AG08396 (cell line): ENCODE measurements at regions not wholly inside any gene's neighbourhood (a gene's known extent, or its start where the extent isn't known, plus 50 kb on each side); places are given as distances from the start of the nearest gene placed in this dataset.

Experiments used
- DNase-seq: peaks from one replicate; pipeline ENCODE4 v3.0.0; 2012; ENCODE audit warnings: low spot score, mixed read lengths

DNA sequence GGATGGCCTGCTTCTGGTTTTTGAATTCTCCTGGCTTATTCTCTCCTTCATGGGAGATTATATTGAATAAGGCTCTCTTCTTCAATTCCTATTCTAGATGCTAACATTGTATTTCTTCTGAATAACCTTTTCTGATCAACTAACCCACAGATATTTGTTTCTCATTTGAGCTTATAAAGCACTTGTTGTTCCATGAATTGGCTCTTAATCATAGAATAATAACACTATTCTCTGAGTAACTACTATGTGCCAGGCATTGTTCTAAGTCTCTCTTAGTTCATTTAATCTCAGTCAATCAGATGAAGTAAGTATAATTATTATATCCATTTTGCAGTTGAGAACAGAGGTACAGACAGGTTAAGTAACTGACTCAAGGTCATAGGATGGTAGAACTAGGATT, 136.3 kb upstream of the MLIP start:
- DNase-seq = no peak

DNA sequence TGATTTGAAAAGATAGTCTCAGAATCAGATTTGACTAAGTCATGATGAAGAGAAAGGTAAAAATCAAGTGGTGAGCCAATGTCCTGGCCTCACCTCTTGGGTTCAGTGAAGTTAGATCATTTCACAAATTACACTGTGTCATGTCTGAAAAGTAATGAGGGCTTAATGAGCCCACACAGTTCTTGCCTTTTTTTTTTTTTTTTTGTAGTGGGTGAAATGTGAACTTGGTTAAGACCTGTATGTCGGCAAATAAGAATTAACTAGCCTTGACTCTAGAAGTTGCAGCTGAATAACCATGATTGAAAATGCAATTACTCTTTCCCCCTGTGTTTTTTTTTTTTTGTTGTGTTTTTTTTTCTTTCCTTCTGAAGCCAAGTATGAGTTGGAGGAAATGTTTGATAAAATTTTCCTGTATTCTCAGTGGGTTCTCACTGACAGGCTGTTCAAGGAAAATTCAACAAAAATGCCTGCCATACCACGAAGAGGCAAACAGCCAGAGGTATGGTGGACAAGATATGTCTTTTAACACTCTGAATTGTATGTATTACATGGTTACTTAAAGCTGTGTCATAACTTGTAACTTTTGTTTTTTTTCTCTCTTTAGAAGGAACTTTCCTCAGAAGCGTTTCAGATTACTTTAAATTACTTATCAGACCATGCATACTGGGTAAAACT, 135.2 kb upstream of the MLIP start:
- no peak for DNase-seq

DNA sequence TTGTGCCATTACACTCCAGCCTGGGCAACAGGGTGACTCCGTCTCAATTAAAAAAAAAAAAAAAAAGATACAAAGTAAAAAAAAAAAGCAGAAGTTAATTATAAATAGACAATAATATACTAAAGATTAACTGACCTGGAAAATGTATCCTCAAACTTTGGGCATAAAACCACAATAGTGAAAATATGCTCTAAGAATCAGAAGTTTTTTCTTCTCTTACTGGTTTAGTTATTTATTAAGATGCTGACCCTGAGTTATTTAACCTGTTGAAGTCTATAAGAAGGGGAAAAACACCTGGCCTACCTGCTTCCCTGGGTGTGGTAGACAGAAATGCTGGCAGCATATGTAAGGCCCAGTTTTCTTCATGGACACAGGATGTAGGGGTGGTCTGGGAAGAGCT, 133.7 kb upstream of the MLIP start:
- no peak for DNase-seq

DNA sequence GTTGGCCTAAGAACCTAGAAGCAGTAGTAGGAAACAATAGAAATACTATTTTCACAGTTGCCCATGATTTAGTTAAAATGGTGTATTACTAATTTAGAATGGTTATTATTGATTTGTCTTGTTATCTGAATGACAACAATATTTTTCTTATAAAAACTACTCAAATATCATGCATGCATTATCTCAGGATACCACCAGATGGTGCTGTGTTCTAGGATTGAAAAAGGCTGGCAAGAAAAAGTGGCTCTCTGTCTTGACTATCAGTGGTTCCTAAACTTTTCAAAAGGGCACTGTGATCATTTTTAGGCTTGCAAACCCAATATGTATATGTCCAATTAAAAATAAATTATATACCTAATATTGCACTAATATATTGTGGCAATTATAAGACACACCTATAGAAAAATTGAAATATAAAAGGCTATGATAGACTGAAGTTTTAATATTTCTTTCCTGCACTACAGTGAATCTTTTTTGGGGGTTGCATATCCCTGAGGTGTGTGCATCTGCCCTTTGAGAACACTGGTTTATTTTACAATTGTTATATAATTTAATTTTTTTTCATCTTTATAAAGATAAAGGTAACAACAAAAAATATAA, 131.7 kb upstream of the MLIP start:
- DNase-seq = no peak

DNA sequence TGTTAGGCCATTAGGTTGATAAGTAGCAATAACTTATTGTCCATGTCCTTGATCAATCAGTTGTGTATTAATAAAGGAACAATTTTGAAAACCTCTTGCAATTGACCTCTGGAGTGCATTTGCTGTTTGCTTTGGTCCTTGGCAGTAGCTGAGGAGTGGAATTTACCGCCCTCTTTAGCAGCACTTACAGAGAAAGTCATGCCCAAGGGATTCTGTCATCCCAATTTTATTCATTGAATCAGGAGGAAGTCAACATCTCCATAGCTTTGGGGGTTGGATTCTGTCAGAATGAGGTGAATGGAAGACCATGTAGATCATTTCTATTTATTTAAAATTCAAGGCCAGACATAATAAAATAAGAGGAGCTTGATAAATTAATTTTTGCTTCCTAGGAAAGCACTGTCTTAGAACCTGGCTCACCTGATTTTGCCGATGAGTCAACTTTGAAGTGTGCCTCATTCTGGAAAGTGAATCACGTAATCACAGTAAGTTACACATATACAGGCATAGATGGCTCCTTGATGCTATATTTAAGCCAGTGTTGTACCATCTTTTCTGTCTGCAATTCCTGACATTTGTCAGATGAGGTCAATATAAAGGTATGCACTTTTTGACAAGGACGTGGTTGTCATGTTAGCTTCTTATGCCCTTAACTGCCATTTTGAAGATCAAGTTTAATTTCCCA, 128.7 kb upstream of the MLIP start:
- no peak for DNase-seq

DNA sequence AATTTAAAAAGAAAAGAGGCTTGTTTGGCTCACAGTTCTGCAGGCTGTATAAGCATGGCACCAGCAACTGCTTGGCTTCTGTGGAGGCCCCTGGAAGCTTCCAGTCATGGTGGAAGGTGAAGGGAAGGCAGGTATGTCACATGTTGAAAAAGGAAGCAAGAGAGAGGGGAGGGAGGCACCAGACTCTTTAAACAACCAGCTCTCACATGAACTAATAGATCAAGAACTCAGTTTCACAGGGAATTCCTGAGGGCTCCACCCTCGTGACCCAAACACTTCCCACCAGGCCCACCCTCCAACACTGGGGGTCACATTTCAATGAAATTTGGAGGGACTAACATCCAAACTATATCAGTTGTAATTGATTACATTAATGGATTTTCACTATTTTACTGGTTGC, 127.9 kb upstream of the MLIP start:
- DNase-seq = no peak

DNA sequence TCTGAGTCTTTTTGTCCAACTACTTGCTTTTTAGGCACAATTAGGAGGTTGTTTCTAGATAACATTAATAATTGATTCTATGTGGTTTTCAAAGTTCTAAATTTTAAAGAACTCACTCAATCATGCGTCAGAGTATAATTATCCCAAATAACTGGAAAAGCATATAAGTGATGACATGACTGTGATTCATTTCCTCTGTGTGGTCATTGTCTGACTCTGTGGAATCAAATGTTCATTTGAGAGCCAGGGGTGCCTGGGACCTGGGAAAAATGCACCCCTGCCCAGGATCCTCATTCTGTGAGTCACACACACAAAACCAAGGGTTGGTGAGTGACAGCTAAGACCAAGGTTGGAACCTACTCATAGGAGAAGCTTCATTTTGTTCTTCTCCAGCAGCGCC, 127.1 kb upstream of the MLIP start:
- peak; percentile 42 for DNase-seq

DNA sequence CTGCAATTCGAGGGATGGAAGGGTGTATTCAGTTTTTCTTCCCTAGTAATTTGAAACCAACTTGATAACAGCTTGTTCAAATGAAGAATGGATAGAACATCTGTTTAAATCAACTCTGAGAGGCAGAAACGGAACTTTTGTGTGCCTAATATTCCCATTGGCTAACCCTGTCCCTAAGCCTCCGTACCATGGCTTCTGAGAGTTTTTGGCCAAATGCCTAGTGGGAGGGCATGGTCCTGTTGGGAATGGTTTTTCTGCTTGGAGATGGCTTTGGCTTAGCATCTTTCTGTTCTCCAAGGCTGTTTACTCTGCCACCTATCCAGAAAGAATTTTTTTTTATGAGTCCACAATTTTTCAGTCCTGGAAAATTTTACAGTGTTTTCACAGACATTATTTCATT, 126.7 kb upstream of the MLIP start:
- DNase-seq = no peak

DNA sequence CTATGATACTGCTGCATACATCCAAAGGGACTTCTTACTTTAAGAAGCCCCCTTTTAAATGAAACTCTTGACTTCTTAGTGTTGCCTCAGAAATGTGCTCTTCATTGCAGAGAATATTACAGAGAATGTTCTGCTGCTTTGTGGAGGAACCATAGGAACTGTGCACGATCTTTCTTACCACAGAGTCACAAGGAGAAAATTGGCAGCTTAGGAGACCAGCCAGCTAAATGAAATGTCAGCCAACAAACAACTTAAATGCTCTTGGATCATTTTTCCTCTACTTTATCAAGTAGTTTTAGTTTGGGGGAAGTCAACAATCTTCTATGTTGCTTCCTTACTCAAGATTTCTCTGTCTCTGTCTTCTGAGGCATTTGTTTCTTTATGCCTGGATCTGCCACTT, 125.9 kb upstream of the MLIP start:
- no peak for DNase-seq

DNA sequence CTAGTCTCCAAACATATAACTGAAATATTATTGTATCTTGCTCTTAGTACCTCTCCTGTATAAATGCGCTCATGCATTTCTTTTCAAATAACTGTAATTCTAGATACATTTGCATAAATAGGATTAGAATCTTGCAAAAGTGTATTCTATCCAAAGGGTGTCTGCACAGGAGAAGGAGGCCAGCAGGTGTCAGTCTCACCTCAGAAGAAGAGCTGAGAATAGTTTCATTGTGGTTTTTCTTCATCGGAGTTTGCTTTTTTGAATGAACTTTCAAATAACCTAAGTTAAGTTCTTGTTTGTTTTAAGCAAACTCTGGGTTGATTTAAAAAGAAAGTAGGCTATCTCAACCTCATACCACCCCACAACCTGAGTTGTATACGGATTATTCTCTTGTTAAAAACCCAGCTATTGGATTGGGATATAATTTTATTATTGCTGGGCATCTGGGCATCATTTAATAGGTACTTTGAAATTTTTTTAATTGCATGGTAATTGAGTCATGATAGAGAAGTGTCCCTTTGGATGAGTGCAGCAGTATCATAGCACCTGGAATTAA, 125.0 kb upstream of the MLIP start:
- DNase-seq = peak; percentile 33

DNA sequence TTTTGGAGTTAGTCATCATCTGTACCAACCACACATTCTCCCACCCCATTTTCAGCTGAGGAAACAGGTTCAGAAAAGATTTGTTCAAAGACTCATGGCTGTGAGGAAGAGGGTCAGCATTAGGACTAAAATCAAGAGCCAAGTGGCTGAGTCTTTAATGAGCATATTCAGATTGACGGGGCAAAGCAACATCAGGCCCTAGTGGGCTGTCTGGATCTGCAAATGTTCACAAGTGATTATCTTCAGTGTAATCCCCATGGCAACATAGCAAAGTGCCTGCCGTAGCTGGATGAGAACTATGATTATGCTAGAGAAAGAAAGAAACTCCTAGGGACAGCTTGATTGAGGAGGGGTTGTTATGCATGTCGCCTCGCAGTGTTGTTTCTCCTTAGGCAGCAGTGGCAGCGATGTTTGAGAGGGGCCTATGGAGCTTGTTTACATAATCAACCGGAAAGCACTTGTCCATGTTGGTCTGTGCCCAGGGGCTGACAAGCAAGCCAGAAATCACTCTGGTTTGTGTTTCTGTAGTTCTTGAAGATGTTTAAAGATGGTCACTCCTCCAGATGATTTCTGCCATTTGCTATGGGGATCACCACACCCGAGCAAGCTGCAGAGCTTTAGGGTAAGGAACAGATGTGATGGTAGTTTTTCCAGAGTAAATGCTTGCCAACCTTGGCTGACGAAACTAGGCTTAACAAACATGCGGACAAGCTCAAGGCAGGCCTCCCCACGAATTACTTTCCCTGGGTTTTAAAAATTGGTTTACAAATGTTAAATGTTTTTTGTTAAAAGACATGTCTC, 124.3 kb upstream of the MLIP start:
- peak; percentile 20 for DNase-seq

DNA sequence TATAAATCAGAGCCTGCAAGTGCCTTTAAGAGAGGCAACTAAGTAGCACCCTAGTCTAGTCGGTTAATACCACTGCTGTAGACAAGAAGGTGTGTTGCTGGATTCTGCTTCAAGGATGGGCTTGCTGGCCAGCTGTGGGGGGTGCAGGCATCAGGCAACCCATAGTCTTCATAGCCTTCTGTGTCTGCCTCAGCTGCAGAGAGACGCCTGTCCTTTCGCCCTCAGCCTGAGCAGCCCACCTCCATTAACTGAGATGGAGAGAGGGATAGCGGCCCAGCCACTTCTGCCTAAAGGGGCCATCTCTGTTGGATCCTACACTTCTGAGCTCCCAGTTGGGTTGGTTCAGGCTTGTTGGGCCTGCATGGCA, 123.7 kb upstream of the MLIP start:
- DNase-seq = no peak

DNA sequence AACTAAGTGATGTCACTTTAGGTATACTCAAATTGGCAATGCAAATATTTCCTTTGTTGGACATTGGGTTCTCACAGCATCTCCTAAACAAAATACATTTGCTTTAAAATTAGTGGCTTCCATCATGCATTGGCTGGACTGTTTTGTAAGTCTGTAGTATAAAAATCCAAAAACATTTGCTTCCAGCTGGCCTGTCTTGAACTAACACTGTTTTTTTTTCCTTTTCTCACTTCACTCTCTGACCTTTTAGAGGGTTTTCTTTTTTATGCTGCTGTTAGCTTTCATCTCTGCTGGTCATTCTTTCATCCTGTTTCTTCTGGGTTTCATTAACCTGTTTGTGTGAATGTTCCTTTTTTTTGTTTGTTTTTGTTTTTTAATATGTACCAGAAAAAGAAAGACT, 121.7 kb upstream of the MLIP start:
- no peak for DNase-seq

DNA sequence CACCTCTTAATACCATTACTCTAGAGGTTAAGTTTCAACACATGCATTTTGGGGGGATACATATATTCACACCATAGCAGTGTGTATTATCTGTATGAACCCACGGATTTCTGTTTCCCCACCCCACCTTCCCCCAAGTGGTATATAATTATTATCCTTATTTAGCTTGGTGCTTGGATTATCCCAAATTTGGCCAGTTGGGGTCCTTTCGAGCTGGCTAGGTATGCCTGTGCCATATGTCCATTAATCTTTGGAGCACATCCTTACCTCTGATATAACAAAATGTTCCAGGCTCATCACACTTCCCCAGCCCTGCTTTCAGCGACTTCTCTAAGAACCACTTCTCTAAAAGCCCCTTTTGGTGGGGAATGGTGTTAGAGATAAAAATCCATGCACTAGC, 118.7 kb upstream of the MLIP start:
- DNase-seq = no peak

DNA sequence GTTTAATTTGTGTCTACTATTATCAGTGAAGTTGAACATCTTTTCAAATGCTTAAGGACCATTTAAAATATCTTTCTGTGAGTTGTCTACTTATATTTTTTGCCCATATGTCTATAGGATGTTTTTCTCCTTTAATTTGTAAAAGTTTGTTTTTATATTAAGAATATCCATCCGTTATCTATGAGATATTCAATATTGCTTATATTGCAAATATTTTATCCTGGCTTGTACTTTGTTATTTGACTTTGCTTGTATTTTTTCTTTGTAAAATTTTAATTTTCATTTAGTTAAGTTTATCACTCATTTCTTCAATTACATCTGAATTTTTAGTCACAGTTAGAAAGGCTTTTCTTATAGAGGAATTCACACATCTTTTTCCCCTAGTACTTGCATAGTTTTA, 117.0 kb upstream of the MLIP start:
- DNase-seq = no peak

DNA sequence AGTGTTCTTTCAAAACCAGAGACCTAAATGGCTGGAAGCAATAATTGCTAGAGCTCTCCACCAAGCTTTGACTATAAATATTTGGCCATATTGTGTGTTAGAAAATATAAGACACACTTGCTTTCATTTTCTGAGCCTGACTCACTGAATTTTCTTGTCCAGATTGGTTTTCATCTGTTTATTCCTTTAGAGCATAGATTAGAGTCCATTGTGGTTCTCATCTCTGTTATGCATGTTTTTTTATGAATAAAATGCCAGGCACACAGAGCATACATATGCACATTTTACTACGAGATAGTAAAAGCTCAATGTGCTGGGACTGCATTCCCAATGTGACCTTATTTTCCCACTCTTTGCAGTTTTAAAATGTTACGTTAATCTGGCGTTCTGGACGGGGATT, 115.3 kb upstream of the MLIP start:
- DNase-seq = no peak

DNA sequence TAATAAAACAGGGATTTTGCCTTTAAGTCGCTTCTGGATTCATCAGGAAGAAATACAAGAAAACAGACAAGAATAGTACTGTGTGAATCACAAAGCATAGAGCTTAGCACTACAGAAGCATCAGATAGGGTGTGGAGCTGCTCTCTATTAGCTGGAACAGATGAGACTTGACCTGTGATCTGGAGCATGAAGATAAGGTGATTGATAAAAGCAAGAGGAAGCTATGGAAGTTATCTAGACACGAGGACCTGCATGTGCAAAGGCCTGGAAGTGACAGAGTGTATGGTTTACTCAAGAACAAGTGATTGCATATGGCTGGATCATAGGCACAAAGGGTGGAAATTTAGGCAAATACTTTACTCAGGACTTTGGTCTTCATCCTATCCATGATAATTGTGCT, 112.9 kb upstream of the MLIP start:
- DNase-seq = no peak

DNA sequence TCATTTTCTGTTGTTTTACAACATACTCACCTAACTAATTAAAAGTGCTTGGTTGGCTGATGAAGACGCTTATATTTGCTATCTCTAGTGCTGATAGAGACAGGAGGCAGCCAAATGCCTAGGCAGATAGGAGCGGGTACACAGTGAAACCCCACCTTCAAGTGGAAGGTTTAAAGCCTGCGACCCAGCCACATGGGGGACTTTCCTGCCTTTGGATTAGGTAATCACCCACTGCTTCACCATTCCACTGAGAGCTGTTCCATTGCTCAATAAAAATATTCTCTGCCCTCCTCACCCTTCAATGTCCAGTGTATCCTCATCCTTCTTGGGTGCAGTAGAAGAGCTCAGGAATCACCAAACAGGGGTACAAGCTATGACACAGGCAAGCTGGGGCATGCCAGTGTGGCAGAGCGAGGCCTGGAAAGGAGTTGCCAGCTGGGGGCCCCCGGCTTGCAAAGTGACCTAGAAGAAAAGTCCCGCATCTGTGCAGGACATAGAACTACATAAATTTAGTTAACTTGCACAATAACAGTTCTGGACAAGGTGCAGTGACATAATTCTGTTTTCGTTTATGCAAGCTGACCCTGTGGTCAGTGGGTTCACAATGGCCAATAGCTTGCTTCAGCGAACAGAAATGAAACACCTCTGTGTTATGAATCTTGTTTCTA, 112.0 kb upstream of the MLIP start:
- no peak for DNase-seq

DNA sequence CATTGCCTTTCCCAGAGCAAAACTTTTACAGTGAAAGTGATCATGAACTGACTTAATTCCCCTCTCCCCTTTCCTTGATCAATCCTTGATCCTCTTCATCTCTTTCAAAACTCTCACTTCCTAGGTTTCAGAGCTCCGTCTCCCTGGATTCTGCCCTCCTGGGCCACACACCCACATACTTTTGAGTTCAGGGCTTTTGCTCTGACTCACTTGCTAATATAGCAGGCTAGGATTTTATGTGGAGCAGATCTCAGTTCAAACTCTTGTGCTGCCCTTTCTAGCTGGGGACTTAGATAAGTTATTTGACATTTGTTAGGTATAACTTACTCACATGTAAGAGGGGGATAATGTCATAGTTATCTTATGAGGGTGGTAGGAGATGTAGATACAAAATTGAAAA, 109.1 kb upstream of the MLIP start:
- no peak for DNase-seq

DNA sequence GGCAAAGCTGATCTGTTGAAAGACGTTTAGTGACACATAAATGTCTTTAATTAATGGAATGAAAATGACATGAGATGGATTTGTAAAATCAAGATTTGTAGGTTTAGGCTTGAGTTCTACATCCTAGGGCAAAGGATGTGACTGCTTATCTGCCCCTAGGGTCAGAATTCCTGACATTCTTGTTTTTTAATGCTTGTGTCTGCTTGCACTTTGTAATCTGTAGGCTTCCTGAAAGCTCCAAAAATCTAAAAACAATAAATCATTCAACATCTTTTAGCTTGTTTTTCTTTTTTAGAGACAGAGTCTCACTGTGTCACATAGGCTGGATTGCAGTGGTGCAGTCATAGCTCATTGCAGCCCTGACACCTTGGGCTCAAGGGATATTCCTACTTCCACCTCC, 107.9 kb upstream of the MLIP start:
- DNase-seq = no peak

DNA sequence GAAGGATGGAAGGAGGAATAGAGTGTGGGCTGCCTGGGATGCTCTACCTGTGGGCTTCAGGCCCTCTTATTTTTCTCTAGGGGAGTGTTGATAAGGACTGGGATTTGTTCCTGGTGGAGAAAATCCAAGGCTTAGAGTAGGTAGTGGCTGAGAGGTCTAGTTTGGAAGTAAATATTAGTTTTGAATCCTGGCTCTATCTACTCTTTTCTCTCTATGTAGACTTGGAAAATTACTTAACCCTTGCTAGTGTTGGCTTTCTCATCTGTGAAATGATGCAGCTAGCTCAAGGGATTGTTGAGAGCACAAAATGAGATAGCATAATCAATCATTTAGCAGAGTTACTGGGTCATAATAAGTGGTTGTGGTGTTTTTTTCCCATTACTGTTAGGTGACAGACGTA, 102.7 kb upstream of the MLIP start:
- DNase-seq = no peak

DNA sequence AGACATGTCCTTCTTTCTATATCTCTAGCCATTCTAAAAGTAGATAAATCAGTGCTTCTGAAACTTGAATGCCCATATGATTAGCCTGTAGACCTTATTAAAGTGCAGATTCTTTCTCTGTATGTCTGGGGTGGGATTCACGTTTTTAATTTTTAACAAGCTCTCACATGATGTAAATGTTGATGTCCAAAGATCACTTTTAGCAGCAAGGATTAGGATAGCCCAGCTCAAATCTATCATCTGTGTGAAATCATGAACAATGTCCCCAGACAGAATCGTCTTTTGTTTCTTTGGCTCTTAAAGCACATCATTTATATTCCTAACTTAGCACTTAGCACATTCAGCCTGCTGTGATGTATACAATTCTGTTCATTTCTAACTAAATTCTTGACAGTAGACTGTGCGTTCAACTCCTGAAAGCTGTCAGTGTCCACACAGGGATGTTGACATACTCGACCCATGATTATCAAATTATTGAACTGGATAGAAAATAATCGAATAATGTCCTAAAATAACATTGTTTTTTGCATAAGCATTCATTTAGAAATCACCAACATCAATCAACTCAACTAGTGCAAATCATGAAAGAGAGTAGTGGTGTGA, 102.1 kb upstream of the MLIP start:
- DNase-seq = no peak
